ENCODE measurements at regions not wholly inside any gene's neighbourhood (a gene's known extent, or its start where the extent isn't known, plus 50 kb on each side); places are given as distances from the start of the nearest gene placed in this dataset.

DNA sequence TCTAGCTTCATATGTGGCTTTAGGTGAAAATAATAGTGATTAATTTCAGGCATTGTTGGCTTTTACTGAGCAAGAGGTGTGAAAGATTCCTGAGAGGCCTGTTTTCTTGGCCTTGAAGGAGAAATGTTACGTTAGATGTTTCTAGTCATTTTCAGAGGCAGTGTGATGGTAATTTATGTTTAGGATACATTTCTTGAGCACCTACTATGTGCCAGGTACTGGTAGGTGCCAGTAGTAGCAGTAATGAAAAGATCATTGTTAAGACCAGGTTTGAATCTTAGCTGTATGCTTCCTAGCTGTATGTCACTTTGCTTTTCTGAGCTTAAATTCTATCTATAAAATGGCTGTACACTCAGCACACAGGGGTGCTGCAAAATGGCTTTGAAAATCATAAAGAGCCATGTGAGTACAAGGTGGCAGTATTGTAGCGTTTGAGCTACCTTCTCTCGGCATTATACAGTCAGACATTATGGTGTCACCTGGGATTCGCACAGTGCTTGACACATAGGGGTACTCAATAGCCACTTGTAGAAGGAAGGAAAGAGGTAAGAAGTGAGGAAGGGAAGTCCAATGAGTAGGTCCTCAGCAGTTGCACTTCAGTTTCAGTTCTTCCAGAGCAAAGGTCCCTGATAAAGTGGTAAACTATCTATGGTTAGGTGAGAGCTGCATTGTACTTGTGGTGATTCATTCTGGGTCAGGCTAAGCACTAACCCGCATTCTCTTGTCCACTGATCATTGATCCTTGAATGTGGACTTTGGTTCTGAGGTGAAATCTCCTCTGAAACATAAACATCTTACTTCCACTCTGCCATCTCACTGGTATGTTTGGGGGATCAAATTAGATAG is 166.5 kb upstream of the NR3C1 start:
- TF ChIP-seq BHLHE40 (IDR thresholded peaks at IDR 0.05; ENCODE audit: borderline replicate concordance) (no peak), HDGF (IDR thresholded peaks at IDR 0.05; ENCODE audit: borderline replicate concordance) (no peak), SP1 (IDR thresholded peaks at IDR 0.05) (no peak), FOXM1 (IDR thresholded peaks at IDR 0.05; ENCODE audit: borderline replicate concordance) (no peak), ZNF384 (IDR thresholded peaks at IDR 0.05) (no peak), SUZ12 (IDR thresholded peaks at IDR 0.05) (no peak), CTBP1 (IDR thresholded peaks at IDR 0.05; ENCODE audit: borderline replicate concordance) (no peak), NFRKB (IDR thresholded peaks at IDR 0.05) (no peak)
